IgD-negative memory B cell (primary cell): ENCODE measurements at regions not wholly inside any gene's neighbourhood (a gene's known extent, or its start where the extent isn't known, plus 50 kb on each side); places are given as distances from the start of the nearest gene placed in this dataset.
"Not testable (repeated sequence)": the region's sequence is repeated elsewhere in the genome, so short reads cannot be mapped to it uniquely, and the experiment has no call there.

Experiments used
- H3K27ac Mint-ChIP-seq, 3 donors: one replicate each; pipeline ENCODE4 v1.8.0; 2020 to 2022; ENCODE audit warnings: mild to moderate bottlenecking in 3 of 3, mixed read lengths in 3 of 3, moderate library complexity in 1 of 3
- H3K27me3 Mint-ChIP-seq: one replicate; pipeline ENCODE4 v1.8.0; 2021; ENCODE audit warnings: mixed read lengths
- H3K36me3 Mint-ChIP-seq: one replicate; pipeline ENCODE4 v1.8.0; 2020; ENCODE audit warnings: mild to moderate bottlenecking, mixed read lengths
- H3K4me1 Mint-ChIP-seq, 3 donors: one replicate each; pipeline ENCODE4 v1.8.0; 2020 to 2022; ENCODE audit warnings: mixed read lengths in 3 of 3, mild to moderate bottlenecking in 1 of 3
- H3K4me3 Mint-ChIP-seq, 4 donors: one replicate each; pipeline ENCODE4 v1.8.0; 2020 to 2022; ENCODE audit warnings: mild to moderate bottlenecking in 4 of 4, mixed read lengths in 4 of 4, moderate library complexity in 3 of 4
- H3K9me3 Mint-ChIP-seq, 3 donors: one replicate each; pipeline ENCODE4 v1.8.0; 2020 to 2021; ENCODE audit warnings: mixed read lengths in 3 of 3, mild to moderate bottlenecking in 1 of 3

- Mint-ChIP-seq H3K4me1 (peaks cover 53 to 69% (median 57%) of the 10 kb centered on the region in 3 donors), H3K27ac (peak overlapping the region; percentile 92 to 97 (median 94)), H3K9me3 (peaks cover 0 to 2% (median 0%) of the 10 kb centered on the region in 3 donors), H3K27me3 (no peaks in the 10 kb centered on the region), H3K36me3 (peaks cover 3% of the 10 kb centered on the region), H3K4me3 (peak overlapping the region; percentile 35 to 81 (median 66))
Observed at GRCh38 chr14:49962621-49963020, 69.7 kb downstream of the ARF6 start.

GRCh38 chr14:49965068-49965651 lies 72.3 kb downstream of the ARF6 start:
- not testable (repeated sequence) for H3K27me3 Mint-ChIP-seq, H3K36me3 Mint-ChIP-seq, H3K4me3 Mint-ChIP-seq, H3K9me3 Mint-ChIP-seq
- peaks cover 41 to 66% (median 44%) of the 10 kb centered on the region in 3 donors for H3K4me1 Mint-ChIP-seq
- peak overlapping the region in 1 of 3 donors; percentile 30 for H3K27ac Mint-ChIP-seq

- Mint-ChIP-seq H3K27ac (peak overlapping the region in 2 of 3 donors; percentile 57 to 73), H3K4me3 (no peak overlapping the region), H3K36me3 (peaks cover 3% of the 10 kb centered on the region), H3K27me3 (no peaks in the 10 kb centered on the region), H3K9me3 (peaks cover 0 to 4% (median 2%) of the 10 kb centered on the region in 3 donors), H3K4me1 (peaks cover 42 to 66% (median 42%) of the 10 kb centered on the region in 3 donors)
Observed at GRCh38 chr14:49966304-49966809, 73.5 kb downstream of the ARF6 start.

DNA sequence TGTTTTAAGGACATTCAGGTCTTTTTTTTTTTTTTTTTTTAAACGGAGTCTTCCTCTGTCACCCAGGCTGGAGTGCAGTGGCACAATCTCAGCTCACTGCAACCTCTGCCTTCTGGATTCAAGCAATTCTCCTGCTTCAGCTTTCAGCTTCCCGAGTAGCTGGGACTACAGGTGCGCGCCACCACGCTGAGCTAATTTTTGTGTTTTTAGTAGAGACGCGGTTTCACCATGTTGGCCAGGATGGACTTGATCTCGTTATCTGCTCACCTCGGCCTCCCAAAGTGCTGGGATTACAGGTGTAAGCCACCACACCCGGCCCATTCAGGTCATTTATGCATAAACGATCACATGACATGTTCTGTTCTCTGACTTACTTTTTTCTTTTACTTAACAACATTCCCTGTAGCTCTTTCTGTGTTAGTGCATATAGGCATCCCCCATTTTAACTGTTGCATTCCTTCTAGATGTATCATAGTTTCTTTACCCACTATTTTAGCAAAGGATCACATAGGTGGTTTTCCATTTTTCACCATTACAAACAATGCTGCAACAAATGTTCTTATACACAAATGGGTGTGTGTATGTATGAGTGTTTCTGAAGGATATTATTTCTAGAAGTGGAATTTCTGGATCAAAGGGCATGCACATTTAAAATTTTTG lies 74.2 kb downstream of the ARF6 start:
- Mint-ChIP-seq H3K27ac (peak overlapping the region; percentile 10 to 73 (median 28)), H3K27me3 (peaks cover 3% of the 10 kb centered on the region), H3K4me3 (no peak overlapping the region), H3K36me3 (peaks cover 3% of the 10 kb centered on the region), H3K9me3 (peaks cover 0 to 4% (median 2%) of the 10 kb centered on the region in 3 donors), H3K4me1 (peaks cover 39 to 66% (median 39%) of the 10 kb centered on the region in 3 donors)

- H3K27ac Mint-ChIP-seq, result peak overlapping the region; percentile 54 to 98 (median 93)
- H3K27me3 Mint-ChIP-seq, result peaks cover 3% of the 10 kb centered on the region
- peaks cover 0 to 4% (median 2%) of the 10 kb centered on the region in 3 donors for H3K9me3 Mint-ChIP-seq
- H3K4me3 Mint-ChIP-seq, result peak overlapping the region in 2 of 4 donors; percentile 19 to 92
- peaks cover 34 to 62% (median 35%) of the 10 kb centered on the region in 3 donors for H3K4me1 Mint-ChIP-seq
- H3K36me3 Mint-ChIP-seq, result no peaks in the 10 kb centered on the region
Observed at GRCh38 chr14:49969961-49970360, 77.1 kb downstream of the ARF6 start.

DNA sequence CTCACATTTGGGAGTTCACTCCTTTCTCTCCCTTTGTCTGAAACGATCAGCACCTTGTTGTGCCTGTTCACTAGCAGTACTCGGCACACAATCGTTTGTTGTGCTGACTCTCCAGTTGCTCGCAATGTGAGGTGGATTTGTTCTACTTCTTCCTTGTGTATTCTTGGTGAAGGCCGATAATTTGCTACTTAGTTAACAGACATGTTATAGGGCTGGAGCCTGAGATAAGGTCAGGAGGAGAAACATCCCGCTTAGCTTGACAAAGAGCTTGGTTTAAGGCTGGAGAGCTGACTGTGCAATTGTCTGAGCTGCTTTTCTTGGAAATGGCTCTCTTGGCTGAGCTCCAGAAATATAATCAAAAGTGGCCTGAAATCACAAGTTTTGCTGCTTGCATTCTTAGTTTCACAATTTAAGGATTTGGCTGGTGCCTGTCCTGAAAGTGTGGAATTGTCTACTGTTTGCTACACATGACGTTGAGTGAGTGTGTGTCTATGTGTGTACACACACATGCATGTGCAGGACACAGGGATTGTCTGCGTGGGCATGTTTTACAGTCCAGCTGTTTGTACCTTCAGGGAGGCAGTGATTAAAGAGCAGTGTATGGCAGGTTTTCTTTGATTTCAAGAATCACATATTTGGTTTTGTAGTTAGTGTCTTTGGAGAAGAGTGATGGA lies 77.7 kb downstream of the ARF6 start:
- Mint-ChIP-seq H3K36me3 (no peaks in the 10 kb centered on the region), H3K4me3 (peak overlapping the region; percentile 19 to 92 (median 62)), H3K4me1 (peaks cover 33 to 66% (median 38%) of the 10 kb centered on the region in 3 donors)

DNA sequence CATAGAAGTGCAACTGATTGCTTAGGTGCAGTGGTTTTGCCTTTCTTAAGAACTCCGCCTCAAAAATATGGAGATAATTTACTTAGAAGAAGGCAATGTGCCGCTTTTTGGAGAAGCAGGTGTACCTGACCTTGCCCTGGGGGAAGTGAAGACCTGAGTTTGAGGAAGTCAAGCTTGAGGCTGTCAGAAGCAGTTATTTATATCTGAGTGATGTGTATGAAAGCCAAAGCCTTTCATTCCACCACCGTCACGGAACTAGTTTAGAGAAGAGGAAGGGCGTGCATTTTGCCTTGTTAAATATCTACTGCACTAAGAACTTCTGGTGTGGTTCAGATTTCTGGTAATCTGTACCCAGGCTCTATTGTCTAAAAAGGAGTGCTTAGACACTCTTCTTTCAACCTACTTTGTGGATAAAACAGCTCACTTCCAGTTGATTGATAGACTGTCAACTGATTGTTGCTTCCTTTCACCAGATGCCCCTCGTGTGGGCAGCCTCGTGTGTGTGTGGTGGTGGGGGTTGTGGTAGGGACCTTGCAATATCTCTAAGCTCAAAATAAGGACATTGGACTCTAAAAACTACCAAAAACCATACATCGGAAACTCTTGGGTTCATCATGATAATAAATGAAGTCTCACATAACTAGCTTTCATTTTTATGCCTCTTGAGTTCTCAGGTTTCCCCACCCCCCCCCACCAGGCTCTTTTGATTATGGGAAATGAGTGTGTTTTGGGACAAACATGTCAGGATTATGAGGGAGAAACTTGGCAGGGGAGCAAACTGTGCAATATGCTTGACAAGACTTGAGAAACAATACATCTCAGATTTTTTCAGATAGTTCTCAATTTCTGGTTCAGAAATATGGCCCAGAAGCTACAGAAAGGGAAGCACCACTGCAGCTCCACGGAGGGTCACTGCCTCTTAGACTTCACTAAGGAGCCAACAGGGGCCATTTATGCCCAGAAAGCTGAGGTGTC lies 78.6 kb downstream of the ARF6 start:
- Mint-ChIP-seq H3K27me3 (peaks cover 3% of the 10 kb centered on the region), H3K4me3 (peak overlapping the region; percentile 19 to 92 (median 62)), H3K36me3 (no peaks in the 10 kb centered on the region), H3K9me3 (peaks cover 0 to 4% (median 0%) of the 10 kb centered on the region in 3 donors), H3K4me1 (peaks cover 31 to 64% (median 36%) of the 10 kb centered on the region in 3 donors), H3K27ac (peak overlapping the region; percentile 54 to 98 (median 93))

More for the DNA sequence above, 77.7 kb downstream of the ARF6 start:
- Mint-ChIP-seq H3K27me3 (peaks cover 3% of the 10 kb centered on the region), H3K27ac (peak overlapping the region; percentile 54 to 98 (median 93)), H3K9me3 (peaks cover 0 to 4% (median 2%) of the 10 kb centered on the region in 3 donors)

- H3K9me3 Mint-ChIP-seq, result peaks cover 0 to 4% (median 0%) of the 10 kb centered on the region in 3 donors
- peak overlapping the region; percentile 19 to 92 (median 62) for H3K4me3 Mint-ChIP-seq
- H3K27me3 Mint-ChIP-seq, result peaks cover 3% of the 10 kb centered on the region
- H3K27ac Mint-ChIP-seq, result peak overlapping the region; percentile 54 to 98 (median 93)
- no peaks in the 10 kb centered on the region for H3K36me3 Mint-ChIP-seq
- peaks cover 39 to 67% (median 44%) of the 10 kb centered on the region in 3 donors for H3K4me1 Mint-ChIP-seq
Observed at GRCh38 chr14:49972131-49972671, 79.3 kb downstream of the ARF6 start.

GRCh38 chr14:49972823-49973222 lies 79.9 kb downstream of the ARF6 start:
- H3K4me1 Mint-ChIP-seq, result peaks cover 45 to 72% (median 47%) of the 10 kb centered on the region in 3 donors
- H3K4me3 Mint-ChIP-seq, result peak overlapping the region; percentile 6 to 92 (median 54)
- peaks cover 3% of the 10 kb centered on the region for H3K27me3 Mint-ChIP-seq
- H3K36me3 Mint-ChIP-seq, result no peaks in the 10 kb centered on the region
- peaks cover 0 to 4% (median 0%) of the 10 kb centered on the region in 3 donors for H3K9me3 Mint-ChIP-seq
- H3K27ac Mint-ChIP-seq, result peak overlapping the region; percentile 54 to 98 (median 93)

GRCh38 chr14:49975276-49975675 lies 82.4 kb downstream of the ARF6 start:
- H3K36me3 Mint-ChIP-seq, result no peaks in the 10 kb centered on the region
- H3K9me3 Mint-ChIP-seq, result no peaks in the 10 kb centered on the region
- H3K27me3 Mint-ChIP-seq, result peaks cover 3% of the 10 kb centered on the region
- peak overlapping the region in 1 of 3 donors; percentile 71 for H3K27ac Mint-ChIP-seq
- H3K4me3 Mint-ChIP-seq, result no peak overlapping the region
- peaks cover 60 to 83% (median 65%) of the 10 kb centered on the region in 3 donors for H3K4me1 Mint-ChIP-seq

GRCh38 chr14:49975799-49976198 lies 82.9 kb downstream of the ARF6 start:
- H3K36me3 Mint-ChIP-seq, result peaks cover 2% of the 10 kb centered on the region
- H3K4me3 Mint-ChIP-seq, result peak overlapping the region in 1 of 4 donors; percentile 38
- H3K27ac Mint-ChIP-seq, result peak overlapping the region in 2 of 3 donors; percentile 74 to 97
- H3K9me3 Mint-ChIP-seq, result no peaks in the 10 kb centered on the region
- peaks cover 59 to 83% (median 65%) of the 10 kb centered on the region in 3 donors for H3K4me1 Mint-ChIP-seq
- peaks cover 3% of the 10 kb centered on the region for H3K27me3 Mint-ChIP-seq

GRCh38 chr14:49977126-49977841 lies 84.4 kb downstream of the ARF6 start:
- peaks cover 6% of the 10 kb centered on the region for H3K36me3 Mint-ChIP-seq
- H3K27me3 Mint-ChIP-seq, result no peaks in the 10 kb centered on the region
- peaks cover 51 to 79% (median 65%) of the 10 kb centered on the region in 3 donors for H3K4me1 Mint-ChIP-seq
- H3K4me3 Mint-ChIP-seq, result peak overlapping the region; percentile 74 to 96 (median 91)
- peak overlapping the region; percentile 74 to 98 (median 97) for H3K27ac Mint-ChIP-seq
- no peaks in the 10 kb centered on the region for H3K9me3 Mint-ChIP-seq

- peak overlapping the region; percentile 74 to 98 (median 93) for H3K27ac Mint-ChIP-seq
- H3K4me3 Mint-ChIP-seq, result peak overlapping the region; percentile 34 to 96 (median 83)
- H3K27me3 Mint-ChIP-seq, result no peaks in the 10 kb centered on the region
Observed at GRCh38 chr14:49980027-49980426, 87.1 kb downstream of the ARF6 start.

More at GRCh38 chr14:49980027-49980426, 87.1 kb downstream of the ARF6 start:
- no peaks in the 10 kb centered on the region for H3K9me3 Mint-ChIP-seq
- H3K36me3 Mint-ChIP-seq, result peaks cover 8% of the 10 kb centered on the region
- H3K4me1 Mint-ChIP-seq, result peaks cover 49 to 73% (median 54%) of the 10 kb centered on the region in 3 donors
